Spinal cord (tissue), 9 donors: ENCODE measurements at regions not wholly inside any gene's neighbourhood (a gene's known extent, or its start where the extent isn't known, plus 50 kb on each side); places are given as distances from the start of the nearest gene placed in this dataset.

Source experiments
- DNase-seq, 6 donors: peaks; one replicate each; pipeline versions ENCODE4 v3.0.0 to v3.0.0-alpha.2; 2013 to 2015; ENCODE audit warnings: low spot score in 6 of 6, low read depth in 4 of 6
- H3K27ac ChIP-seq: one replicate; pipeline ENCODE4 v1.5.1; 2013; ENCODE audit warnings: low read depth, low read length, control low read depth
- H3K27me3 ChIP-seq: one replicate; pipeline ENCODE4 v1.6.1; 2013; ENCODE audit warnings: low read length; ENCODE audit not compliant: control insufficient read depth, insufficient read depth
- H3K36me3 ChIP-seq: one replicate; pipeline ENCODE4 v1.6.1; 2013; ENCODE audit warnings: low read length; ENCODE audit not compliant: control insufficient read depth, insufficient read depth
- H3K4me1 ChIP-seq: one replicate; pipeline ENCODE4 v1.6.1; 2013; ENCODE audit warnings: low read length; ENCODE audit not compliant: control insufficient read depth, insufficient read depth
- H3K4me3 ChIP-seq: one replicate; pipeline ENCODE4 v1.5.1; 2013; ENCODE audit warnings: low read depth, low read length, control low read depth
- H3K9me3 ChIP-seq: one replicate; pipeline ENCODE4 v1.6.1; 2013; ENCODE audit warnings: low read length; ENCODE audit not compliant: control insufficient read depth, insufficient read depth
- WGBS: methylation state at CpG from one replicate; pipeline ENCODE4 v1.1.5; 2013; ENCODE audit warnings: missing lambda C conversion rate; ENCODE audit not compliant: insufficient coverage; 5-methylcytosine and 5-hydroxymethylcytosine counted together
- donor health status: healthy.

- DNase-seq: no peak
- Histone ChIP-seq H3K36me3 (no peaks in the 10 kb centered on the region), H3K9me3 (peaks cover 5% of the 10 kb centered on the region), H3K27me3 (no peaks in the 10 kb centered on the region), H3K27ac (no peak overlapping the region), H3K4me1 (no peaks in the 10 kb centered on the region), H3K4me3 (no peak overlapping the region)
- 88% methylated on average over 4 of the region's 4 CpGs for WGBS
Measured at GRCh38 chr10:125548356-125548755, 134.6 kb downstream of the TEX36 start.

- no peaks in the 10 kb centered on the region for H3K9me3 ChIP-seq
- H3K4me1 ChIP-seq: no peaks in the 10 kb centered on the region
- DNase-seq: no peak
- no peak overlapping the region for H3K4me3 ChIP-seq
- no peak overlapping the region for H3K27ac ChIP-seq
- no peaks in the 10 kb centered on the region for H3K27me3 ChIP-seq
- H3K36me3 ChIP-seq: no peaks in the 10 kb centered on the region
- 80% methylated on average over 2 of the region's 10 CpGs for WGBS
Measured at GRCh38 chr10:125547010-125547650, 135.8 kb downstream of the TEX36 start.

- Histone ChIP-seq H3K9me3 (no peaks in the 10 kb centered on the region), H3K4me3 (no peak overlapping the region), H3K4me1 (peaks cover 8% of the 10 kb centered on the region), H3K27me3 (no peaks in the 10 kb centered on the region), H3K36me3 (no peaks in the 10 kb centered on the region), H3K27ac (no peak overlapping the region)
- DNase-seq: no peak
- 90% methylated on average over 10 of the region's 10 CpGs for WGBS
Measured at GRCh38 chr10:125543796-125544195, 139.2 kb downstream of the TEX36 start.

- Histone ChIP-seq H3K36me3 (no peaks in the 10 kb centered on the region), H3K27me3 (no peaks in the 10 kb centered on the region), H3K4me1 (peaks cover 9% of the 10 kb centered on the region), H3K9me3 (no peaks in the 10 kb centered on the region), H3K27ac (no peak overlapping the region), H3K4me3 (no peak overlapping the region)
- peak; percentile 26 to 88 (median 50) for DNase-seq
- 44% methylated on average over 8 of the region's 13 CpGs for WGBS
Measured at GRCh38 chr10:125538947-125539731, 143.8 kb downstream of the TEX36 start.

GRCh38 chr10:125536236-125536635, 146.7 kb downstream of the TEX36 start:
- Histone ChIP-seq H3K9me3 (no peaks in the 10 kb centered on the region), H3K27me3 (no peaks in the 10 kb centered on the region), H3K36me3 (no peaks in the 10 kb centered on the region), H3K27ac (no peak overlapping the region), H3K4me3 (no peak overlapping the region), H3K4me1 (peaks cover 19% of the 10 kb centered on the region)
- 87% methylated on average over 4 of the region's 4 CpGs for WGBS
- DNase-seq: no peak

GRCh38 chr10:125535559-125535958, 147.4 kb downstream of the TEX36 start:
- Histone ChIP-seq H3K27ac (no peak overlapping the region), H3K9me3 (no peaks in the 10 kb centered on the region), H3K36me3 (no peaks in the 10 kb centered on the region), H3K27me3 (no peaks in the 10 kb centered on the region), H3K4me1 (peaks cover 19% of the 10 kb centered on the region), H3K4me3 (no peak overlapping the region)
- DNase-seq: no peak
- 89% methylated on average over 4 of the region's 8 CpGs for WGBS

GRCh38 chr10:125534515-125534914, 148.4 kb downstream of the TEX36 start:
- peaks cover 19% of the 10 kb centered on the region for H3K4me1 ChIP-seq
- no peaks in the 10 kb centered on the region for H3K9me3 ChIP-seq
- DNase-seq: no peak
- H3K27ac ChIP-seq: no peak overlapping the region
- no peak overlapping the region for H3K4me3 ChIP-seq
- no CpG with 5 or more reads among the region's 5 CpGs for WGBS
- no peaks in the 10 kb centered on the region for H3K27me3 ChIP-seq
- H3K36me3 ChIP-seq: no peaks in the 10 kb centered on the region

GRCh38 chr10:125533866-125534265, 149.1 kb downstream of the TEX36 start:
- DNase-seq: peak in 1 of 6 donors; percentile 25
- no peaks in the 10 kb centered on the region for H3K9me3 ChIP-seq
- H3K4me3 ChIP-seq: no peak overlapping the region
- WGBS: 74% methylated on average over 7 of the region's 8 CpGs
- H3K4me1 ChIP-seq: peaks cover 12% of the 10 kb centered on the region
- no peaks in the 10 kb centered on the region for H3K27me3 ChIP-seq
- no peaks in the 10 kb centered on the region for H3K36me3 ChIP-seq
- no peak overlapping the region for H3K27ac ChIP-seq

GRCh38 chr10:125531465-125531864, 151.5 kb downstream of the TEX36 start:
- no peaks in the 10 kb centered on the region for H3K36me3 ChIP-seq
- no peaks in the 10 kb centered on the region for H3K9me3 ChIP-seq
- H3K4me1 ChIP-seq: peaks cover 11% of the 10 kb centered on the region
- H3K4me3 ChIP-seq: no peak overlapping the region
- DNase-seq: peak in 2 of 6 donors; percentile 81 to 91
- WGBS: 16% methylated on average over 10 of the region's 12 CpGs
- H3K27me3 ChIP-seq: no peaks in the 10 kb centered on the region
- H3K27ac ChIP-seq: no peak overlapping the region

GRCh38 chr10:125523347-125523746, 159.6 kb downstream of the TEX36 start:
- DNase-seq: no peak
- Histone ChIP-seq H3K4me1 (no peaks in the 10 kb centered on the region), H3K4me3 (no peak overlapping the region), H3K27ac (no peak overlapping the region), H3K9me3 (no peaks in the 10 kb centered on the region), H3K27me3 (no peaks in the 10 kb centered on the region), H3K36me3 (no peaks in the 10 kb centered on the region)
- 86% methylated on average over 8 of the region's 10 CpGs for WGBS
